B cell (primary cell): ENCODE measurements at regions not wholly inside any gene's neighbourhood (a gene's known extent, or its start where the extent isn't known, plus 50 kb on each side); places are given as distances from the start of the nearest gene placed in this dataset.

Experiments
- ATAC-seq: fragments of 200-7000 bp; cut with Tn5 transposase; one replicate; pipeline ENCODE4 v1.10.0; 2021; ENCODE audit warnings: low read depth, mild to moderate bottlenecking, moderate number of reproducible peaks, moderate library complexity
- CTCF ChIA-PET: fragments of 350-600 bp; sonication (Branson Sonifier 250); formaldehyde crosslinking; loops from one replicate; lab custom pipeline; 2021; ENCODE audit warnings: antibody characterized with exemption, inconsistent platforms; lab: Charles Lee
- POLR2A ChIA-PET: fragments of 350-600 bp; sonication (Branson Sonifier 250); formaldehyde crosslinking; loops from one replicate; lab custom pipeline; 2021; ENCODE audit warnings: antibody characterized with exemption; lab: Charles Lee
- DNase-seq: peaks from one replicate; pipeline ENCODE4 v3.0.0; 2013
- H2AFZ ChIP-seq: 2 replicates; pipeline ENCODE4 v1.6.1; 2012; ENCODE audit warnings: mild to moderate bottlenecking, low read depth, low read length; ENCODE audit not compliant: insufficient read depth, poor library complexity, severe bottlenecking
- H3K27ac ChIP-seq, 2 donors: 1 replicate in 1 of 2; 2 replicates in 1 of 2; pipeline ENCODE4 v1.5.1; 2012 to 2013; ENCODE audit warnings: low read length in 2 of 2, mild to moderate bottlenecking in 2 of 2, moderate library complexity in 1 of 2
- H3K27me3 ChIP-seq, 4 experiments: fragments of 200-600 bp in 1 of 4; sonication (generic) in 1 of 4; replicated peaks in 1 of 4; 1 replicate in 2 of 4; 2 replicates in 2 of 4; pipeline versions ENCODE4 v1.6.1 to v1.7.0; 2013 to 2016; ENCODE audit warnings: low read length in 3 of 4, mild to moderate bottlenecking in 2 of 4, mixed read lengths in 1 of 4, moderate library complexity in 1 of 4; ENCODE audit not compliant: insufficient read depth in 4 of 4, control insufficient read depth in 3 of 4; ENCODE audit errors: control extremely low read depth in 1 of 4
- H3K36me3 ChIP-seq, 2 experiments: replicated peaks in 1 of 2; 1 replicate in 1 of 2; 2 replicates in 1 of 2; pipeline versions ENCODE4 v1.6.1 to v1.7.1; 2013; ENCODE audit warnings: low read length in 1 of 2; ENCODE audit not compliant: insufficient read depth in 2 of 2, control insufficient read depth in 1 of 2; ENCODE audit errors: control extremely low read depth in 1 of 2, extremely low read depth in 1 of 2
- H3K4me1 ChIP-seq, 2 donors: fragments of 200-600 bp in 1 of 2; sonication (generic) in 1 of 2; 1 replicate in 1 of 2; 2 replicates in 1 of 2; pipeline versions ENCODE4 v1.5.1 to v1.6.1; 2013 to 2017; ENCODE audit warnings: low read length in 2 of 2; ENCODE audit not compliant: control insufficient read depth in 2 of 2, insufficient read depth in 2 of 2
- H3K4me2 ChIP-seq: replicated peaks from 2 replicates; pipeline ENCODE3; 2012; ENCODE audit warnings: mild to moderate bottlenecking, low read depth, low read length; ENCODE audit not compliant: poor library complexity, severe bottlenecking
- H3K4me3 ChIP-seq, 5 experiments: fragments of 200-600 bp in 1 of 5; sonication (generic) in 1 of 5; 1 replicate in 3 of 5; 2 replicates in 2 of 5; pipeline versions ENCODE4 v1.5.1 to v1.7.0; 2011 to 2016; ENCODE audit warnings: low read length in 4 of 5, mild to moderate bottlenecking in 4 of 5, low read depth in 2 of 5, control low read depth in 1 of 5, moderate library complexity in 1 of 5; ENCODE audit not compliant: insufficient read depth in 1 of 5; ENCODE audit errors: control extremely low read depth in 1 of 5, extremely low read depth in 1 of 5
- H3K79me2 ChIP-seq: fragments of 200-600 bp; sonication (generic); one replicate; pipeline ENCODE4 v1.6.0; 2016; ENCODE audit warnings: low read length; ENCODE audit not compliant: control insufficient read depth, insufficient read depth
- H3K9ac ChIP-seq: fragments of 200-600 bp; sonication (generic); 2 replicates; pipeline ENCODE4 v1.6.1; 2017; ENCODE audit warnings: mild to moderate bottlenecking, low read length, moderate library complexity
- H3K9me3 ChIP-seq, 3 donors: one replicate each; pipeline versions ENCODE4 v1.6.1 to v1.7.1; 2013; ENCODE audit warnings: low read length in 2 of 3; ENCODE audit not compliant: control insufficient read depth in 2 of 3, insufficient read depth in 1 of 3; ENCODE audit errors: control extremely low read depth in 1 of 3
- H4K20me1 ChIP-seq: 2 replicates; pipeline ENCODE4 v1.6.0; 2012; ENCODE audit warnings: mild to moderate bottlenecking, low read length; ENCODE audit not compliant: insufficient read depth, control insufficient read depth, poor library complexity, severe bottlenecking
- H3K27ac Mint-ChIP-seq: one replicate; pipeline ENCODE4 v1.8.0; 2021; ENCODE audit warnings: mixed read lengths
- H3K27me3 Mint-ChIP-seq: one replicate; pipeline ENCODE4 v1.8.0; 2021; ENCODE audit warnings: mixed read lengths
- H3K4me1 Mint-ChIP-seq: one replicate; pipeline ENCODE4 v1.8.0; 2021; ENCODE audit warnings: mixed read lengths
- H3K4me3 Mint-ChIP-seq: one replicate; pipeline ENCODE4 v1.8.0; 2021; ENCODE audit warnings: mixed read lengths
- H3K9me3 Mint-ChIP-seq: one replicate; pipeline ENCODE4 v1.8.0; 2022; ENCODE audit warnings: mixed read lengths; ENCODE audit not compliant: insufficient read depth
- CTCF ChIP-seq: fragments of 200-600 bp; IDR thresholded peaks from one replicate; pipeline ENCODE4 v1.8.0; 2022; ENCODE audit warnings: antibody characterized with exemption, mild to moderate bottlenecking
- EZH2 ChIP-seq: IDR thresholded peaks from 2 replicates; pipeline ENCODE4 v1.6.1; 2012; ENCODE audit warnings: borderline replicate concordance, low read depth, mild to moderate bottlenecking, moderate library complexity, low read length; ENCODE audit not compliant: insufficient read depth, poor library complexity, severe bottlenecking
- WGBS: methylation state at CpG from one replicate; pipeline ENCODE4 v1.1.5; 2013; ENCODE audit warnings: missing lambda C conversion rate; ENCODE audit not compliant: insufficient coverage; 5-methylcytosine and 5-hydroxymethylcytosine counted together
- intact Hi-C: fragments of 100-400 bp; cut with micrococcal nuclease; formaldehyde crosslinking; loops from one replicate; pipeline ENCODE4 v1.10.0; 2022

- H3K4me3 ChIP-seq, result no peak overlapping the region
- H2AFZ ChIP-seq, result no peak overlapping the region
- H3K27me3 ChIP-seq, result no peaks in the 10 kb centered on the region
- no peak overlapping the region for H3K4me2 ChIP-seq
- Mint-ChIP-seq H3K9me3 (no peaks in the 10 kb centered on the region), H3K4me3 (no peak overlapping the region), H3K4me1 (no peaks in the 10 kb centered on the region), H3K27ac (no peak overlapping the region), H3K27me3 (no peaks in the 10 kb centered on the region)
- no peak overlapping the region for H3K9ac ChIP-seq
- ChIA-PET POLR2A (no interaction called here), CTCF (no interaction called here)
- H3K4me1 ChIP-seq, result no peaks in the 10 kb centered on the region
- H3K9me3 ChIP-seq, result peaks cover 0 to 3% (median 0%) of the 10 kb centered on the region in 3 donors
- H3K36me3 ChIP-seq, result no peaks in the 10 kb centered on the region
- H3K27ac ChIP-seq, result no peak overlapping the region
- WGBS, result no CpG with 5 or more reads among the region's 2 CpGs
- no peaks in the 10 kb centered on the region for H3K79me2 ChIP-seq
- TF ChIP-seq EZH2 (no peak), CTCF (no peak)
- no peak for DNase-seq
- no peak for ATAC-seq
- no peaks in the 10 kb centered on the region for H4K20me1 ChIP-seq
- intact Hi-C loops, result no loop called here
These were observed 455.3 kb downstream of the KCTD8 start for GRCh38 chr4:43993196-43993902.

DNA sequence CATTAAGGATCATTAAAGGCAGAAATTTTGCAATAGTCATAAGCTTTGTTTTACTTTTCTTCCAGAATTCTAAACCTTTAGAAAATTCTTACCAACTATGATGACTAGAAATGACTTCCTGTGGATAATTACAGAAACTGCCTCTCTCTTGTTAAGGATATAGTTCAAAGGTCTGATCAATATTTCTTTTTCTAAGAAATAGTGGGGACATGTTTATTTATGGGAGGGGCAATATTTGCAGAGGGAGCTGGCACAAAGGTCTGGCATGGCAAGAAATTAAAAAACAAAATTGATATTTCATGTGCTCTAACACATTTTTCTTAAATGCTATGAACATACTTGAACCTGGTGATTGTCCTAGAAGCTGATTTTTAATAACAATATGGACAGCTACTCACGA, 448.9 kb downstream of the KCTD8 start:
- H3K9me3 Mint-ChIP-seq, result no peaks in the 10 kb centered on the region
- DNase-seq, result no peak
- no peaks in the 10 kb centered on the region for H3K4me1 ChIP-seq
- H3K4me2 ChIP-seq, result no peak overlapping the region
- ChIA-PET CTCF (no interaction called here), POLR2A (no interaction called here)
- no peaks in the 10 kb centered on the region for H3K36me3 ChIP-seq
- WGBS, result no CpG with 5 or more reads among the region's 1 CpG
- peaks cover 0 to 3% (median 0%) of the 10 kb centered on the region in 3 donors for H3K9me3 ChIP-seq
- H3K4me3 Mint-ChIP-seq, result no peak overlapping the region
- no peaks in the 10 kb centered on the region for H3K4me1 Mint-ChIP-seq
- intact Hi-C loops, result no loop called here
- H3K27me3 ChIP-seq, result no peaks in the 10 kb centered on the region
- no peak for ATAC-seq
- no peak overlapping the region for H3K4me3 ChIP-seq
- H3K27me3 Mint-ChIP-seq, result no peaks in the 10 kb centered on the region
- H4K20me1 ChIP-seq, result no peaks in the 10 kb centered on the region
- TF ChIP-seq CTCF, result no peak
- TF ChIP-seq EZH2, result no peak
- no peaks in the 10 kb centered on the region for H3K79me2 ChIP-seq
- H2AFZ ChIP-seq, result no peak overlapping the region
- H3K9ac ChIP-seq, result no peak overlapping the region
- no peak overlapping the region for H3K27ac Mint-ChIP-seq
- H3K27ac ChIP-seq, result no peak overlapping the region
